Astrocyte of the cerebellum (primary cell): ENCODE measurements at regions not wholly inside any gene's neighbourhood (a gene's known extent, or its start where the extent isn't known, plus 50 kb on each side); places are given as distances from the start of the nearest gene placed in this dataset.

Source experiments
- DNase-seq: peaks from one replicate; pipeline ENCODE4 v3.0.0-alpha.2; 2011; ENCODE audit warnings: low read depth
- H3K4me3 ChIP-seq: 2 replicates; pipeline ENCODE4 v1.5.1; 2011; ENCODE audit warnings: mild to moderate bottlenecking, low read depth, low read length, moderate library complexity
- in situ Hi-C: cut with HindIII; loops from 2 replicates; pipeline ENCODE4 v1.10.0; 2017; ENCODE audit warnings: low sequenced_read_pairs
- TF ChIP-seq, protein P1 (sequence below): IDR thresholded peaks from 2 replicates; pipeline ENCODE4 v1.5.1; 2012; ENCODE audit warnings: low read length, low read depth, moderate library complexity, mild to moderate bottlenecking; ENCODE audit errors: missing control alignments

DNA sequence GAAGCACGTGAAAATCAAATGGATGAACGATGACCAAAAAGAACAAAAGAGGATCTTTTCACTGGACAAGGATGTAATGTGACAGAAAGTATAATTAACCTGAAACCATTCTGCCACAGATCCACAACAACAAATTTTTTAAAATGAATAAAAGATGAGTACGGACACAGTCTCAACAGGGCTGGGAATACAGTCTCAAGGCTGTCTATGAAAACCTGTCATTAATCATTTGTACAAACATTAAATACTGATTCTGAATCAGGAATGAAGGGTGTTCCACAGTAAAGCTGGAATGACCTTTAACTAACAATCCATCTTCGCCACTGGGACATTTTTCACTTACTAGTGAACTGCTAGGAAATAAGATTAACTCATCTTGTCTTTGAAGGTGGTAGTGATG, 506.9 kb upstream of the ADAMTS9 start:
- DNase-seq, result no peak
- TF ChIP-seq, protein P1, sequence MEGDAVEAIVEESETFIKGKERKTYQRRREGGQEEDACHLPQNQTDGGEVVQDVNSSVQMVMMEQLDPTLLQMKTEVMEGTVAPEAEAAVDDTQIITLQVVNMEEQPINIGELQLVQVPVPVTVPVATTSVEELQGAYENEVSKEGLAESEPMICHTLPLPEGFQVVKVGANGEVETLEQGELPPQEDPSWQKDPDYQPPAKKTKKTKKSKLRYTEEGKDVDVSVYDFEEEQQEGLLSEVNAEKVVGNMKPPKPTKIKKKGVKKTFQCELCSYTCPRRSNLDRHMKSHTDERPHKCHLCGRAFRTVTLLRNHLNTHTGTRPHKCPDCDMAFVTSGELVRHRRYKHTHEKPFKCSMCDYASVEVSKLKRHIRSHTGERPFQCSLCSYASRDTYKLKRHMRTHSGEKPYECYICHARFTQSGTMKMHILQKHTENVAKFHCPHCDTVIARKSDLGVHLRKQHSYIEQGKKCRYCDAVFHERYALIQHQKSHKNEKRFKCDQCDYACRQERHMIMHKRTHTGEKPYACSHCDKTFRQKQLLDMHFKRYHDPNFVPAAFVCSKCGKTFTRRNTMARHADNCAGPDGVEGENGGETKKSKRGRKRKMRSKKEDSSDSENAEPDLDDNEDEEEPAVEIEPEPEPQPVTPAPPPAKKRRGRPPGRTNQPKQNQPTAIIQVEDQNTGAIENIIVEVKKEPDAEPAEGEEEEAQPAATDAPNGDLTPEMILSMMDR, result no peak
- no peak overlapping the region for H3K4me3 ChIP-seq
- in situ Hi-C loops, result no loop called here

- DNase-seq, result no peak
- no peak overlapping the region for H3K4me3 ChIP-seq
- in situ Hi-C loops, result no loop called here
- TF ChIP-seq, protein P1, result no peak
These were observed 506.4 kb upstream of the ADAMTS9 start for GRCh38 chr3:65194047-65194714.

GRCh38 chr3:65193531-65193930, 505.7 kb upstream of the ADAMTS9 start:
- in situ Hi-C loops, result no loop called here
- TF ChIP-seq, protein P1, result no peak
- no peak for DNase-seq
- H3K4me3 ChIP-seq, result no peak overlapping the region

- in situ Hi-C loops, result no loop called here
- H3K4me3 ChIP-seq, result no peak overlapping the region
- no peak for DNase-seq
- TF ChIP-seq, protein P1, result no peak
These were observed 502.3 kb upstream of the ADAMTS9 start for GRCh38 chr3:65190111-65190510.

DNA sequence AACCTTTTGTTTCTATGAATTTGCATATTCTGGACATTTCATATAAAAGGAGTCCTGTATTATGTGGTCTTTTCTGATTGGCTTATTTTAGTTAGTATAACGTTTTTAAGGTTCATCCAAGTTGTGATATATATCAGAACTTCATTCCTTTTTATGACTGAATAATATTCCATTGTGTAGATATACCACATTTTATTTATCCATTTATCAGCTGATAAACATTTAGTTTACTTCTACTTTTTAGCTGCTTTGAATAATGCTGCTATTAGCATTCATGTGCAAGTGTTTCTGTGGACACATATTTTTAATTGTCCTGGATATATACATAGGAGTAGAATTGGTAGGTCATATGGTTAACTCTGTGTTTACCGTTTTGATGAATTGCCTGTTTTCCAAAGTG, 498.5 kb upstream of the ADAMTS9 start:
- no peak overlapping the region for H3K4me3 ChIP-seq
- DNase-seq, result no peak
- TF ChIP-seq, protein P1, result no peak
- in situ Hi-C loops, result no loop called here

DNA sequence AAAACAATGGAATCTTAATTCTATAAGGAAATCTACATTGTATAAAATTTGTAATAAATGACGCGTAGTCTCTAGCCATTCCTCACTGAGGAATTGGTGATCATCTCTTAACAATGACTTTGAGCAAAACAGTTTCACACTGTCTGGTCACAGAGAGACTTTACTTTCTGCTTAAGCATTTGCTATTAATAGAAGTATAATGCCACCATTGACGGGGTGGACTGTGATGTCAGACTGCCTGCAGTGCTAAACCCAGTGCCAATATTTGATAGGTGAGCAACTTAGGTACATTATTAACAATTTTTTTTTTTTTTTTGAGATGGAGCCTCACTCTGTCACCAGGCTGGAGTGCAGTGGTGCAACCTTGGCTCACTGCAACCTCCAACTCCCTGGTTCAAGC, 494.9 kb upstream of the ADAMTS9 start:
- no peak for DNase-seq
- TF ChIP-seq, protein P1, result no peak
- no peak overlapping the region for H3K4me3 ChIP-seq
- in situ Hi-C loops, result no loop called here
